IMR-90 (cell line): ENCODE measurements at regions not wholly inside any gene's neighbourhood (a gene's known extent, or its start where the extent isn't known, plus 50 kb on each side); places are given as distances from the start of the nearest gene placed in this dataset.

ENCODE experiments used
- ATAC-seq: fragments of 200-7000 bp; cut with Tn5 transposase; 2 replicates; pipeline ENCODE4 v1.9.1; 2020; ENCODE audit warnings: low read depth, mild to moderate bottlenecking, moderate library complexity
- BruUV-seq: library from RNA; stranded (reverse); fragments of 400-500 nt; replicated peaks from 2 replicates; lab custom pipeline; 2021; lab: Mats Ljungman, UMichigan
- CTCF ChIA-PET: fragments of 300-600 bp; formaldehyde crosslinking; extraction: SDS; loops from one replicate; lab custom pipeline; 2021; ENCODE audit warnings: antibody characterized with exemption; lab: Yijun Ruan, JAX
- POLR2A ChIA-PET: fragments of 300-600 bp; sonication (Branson Sonifier 250); formaldehyde crosslinking; loops from one replicate; lab custom pipeline; 2022; ENCODE audit warnings: antibody characterized with exemption; ENCODE audit not compliant: unreplicated experiment; lab: Charles Lee
- DNase-seq: peaks from one replicate; pipeline ENCODE4 v3.0.0; 2013
- H2AFZ ChIP-seq: replicated peaks from 2 replicates; pipeline ENCODE3; 2013; ENCODE audit warnings: low read length, mild to moderate bottlenecking; ENCODE audit not compliant: poor library complexity
- H2AK5ac ChIP-seq: 2 replicates; pipeline ENCODE4 v1.6.1; 2013; ENCODE audit warnings: low read depth, low read length, inconsistent platforms
- H2AK9ac ChIP-seq: replicated peaks from 2 replicates; pipeline ENCODE3; 2013; ENCODE audit warnings: mild to moderate bottlenecking, low read depth, low read length, moderate library complexity; ENCODE audit not compliant: poor library complexity
- H2BK120ac ChIP-seq: 2 replicates; pipeline ENCODE4 v1.6.1; 2013; ENCODE audit warnings: low read depth, low read length, inconsistent platforms
- H2BK15ac ChIP-seq: 3 replicates; pipeline ENCODE4 v1.6.1; 2013; ENCODE audit warnings: low read depth, low read length, inconsistent platforms
- H2BK20ac ChIP-seq: 2 replicates; pipeline ENCODE4 v1.6.1; 2013; ENCODE audit warnings: low read depth, mild to moderate bottlenecking, inconsistent platforms, low read length, moderate library complexity
- H2BK5ac ChIP-seq: 2 replicates; pipeline ENCODE4 v1.6.1; 2013; ENCODE audit warnings: mild to moderate bottlenecking, low read depth, low read length, inconsistent platforms; ENCODE audit not compliant: poor library complexity, severe bottlenecking
- H3K14ac ChIP-seq: replicated peaks from 2 replicates; pipeline ENCODE4 v1.6.1; 2013; ENCODE audit warnings: low read depth, low read length, inconsistent platforms
- H3K18ac ChIP-seq: 2 replicates; pipeline ENCODE4 v1.6.1; 2013; ENCODE audit warnings: low read depth, low read length, control low read depth
- H3K23ac ChIP-seq: 2 replicates; pipeline ENCODE4 v1.6.1; 2013; ENCODE audit warnings: low read depth, low read length, inconsistent platforms
- H3K27ac ChIP-seq: 2 replicates; pipeline ENCODE4 v1.5.1; 2013; ENCODE audit warnings: mild to moderate bottlenecking, control low read depth, low read length; ENCODE audit not compliant: insufficient read depth
- H3K27me3 ChIP-seq: 2 replicates; pipeline ENCODE4 v1.6.1; 2013; ENCODE audit warnings: low read length; ENCODE audit not compliant: control insufficient read depth, insufficient read depth
- H3K36me3 ChIP-seq: 2 replicates; pipeline ENCODE4 v1.6.1; 2013; ENCODE audit warnings: low read length, mixed read lengths; ENCODE audit not compliant: control insufficient read depth, insufficient read depth
- H3K4ac ChIP-seq: 2 replicates; pipeline ENCODE4 v1.6.1; 2013; ENCODE audit warnings: low read depth, low read length, inconsistent platforms
- H3K4me1 ChIP-seq: 2 replicates; pipeline ENCODE4 v1.6.1; 2013; ENCODE audit warnings: low read length, mixed read lengths; ENCODE audit not compliant: control insufficient read depth, insufficient read depth
- H3K4me2 ChIP-seq: 2 replicates; pipeline ENCODE4 v1.6.1; 2013; ENCODE audit warnings: low read depth, mild to moderate bottlenecking, control low read depth, low read length, moderate library complexity
- H3K4me3 ChIP-seq: 2 replicates; pipeline ENCODE4 v1.5.1; 2013; ENCODE audit warnings: low read depth, mild to moderate bottlenecking, control low read depth, low read length, moderate library complexity; ENCODE audit not compliant: insufficient read depth
- H3K56ac ChIP-seq: 2 replicates; pipeline ENCODE4 v1.6.1; 2013; ENCODE audit warnings: low read length, inconsistent platforms; ENCODE audit not compliant: insufficient read depth; ENCODE audit errors: extremely low read depth
- H3K79me1 ChIP-seq, 2 experiments: 2 replicates each; pipeline ENCODE4 v1.6.1; 2013; ENCODE audit warnings: low read length in 2 of 2, inconsistent platforms in 1 of 2, low read depth in 1 of 2
- H3K9ac ChIP-seq: 2 replicates; pipeline ENCODE4 v1.6.1; 2013; ENCODE audit warnings: low read depth, low read length, control low read depth
- H3K9me1 ChIP-seq: 2 replicates; pipeline ENCODE4 v1.6.1; 2013; ENCODE audit warnings: low read length, inconsistent platforms; ENCODE audit not compliant: insufficient read depth
- H3K9me3 ChIP-seq: 2 replicates; pipeline ENCODE4 v1.6.1; 2013; ENCODE audit warnings: low read length; ENCODE audit not compliant: control insufficient read depth, insufficient read depth
- H4K20me1 ChIP-seq: 2 replicates; pipeline ENCODE4 v1.6.1; 2013; ENCODE audit warnings: low read length, inconsistent platforms; ENCODE audit not compliant: insufficient read depth
- H4K5ac ChIP-seq: 2 replicates; pipeline ENCODE4 v1.6.1; 2013; ENCODE audit warnings: mild to moderate bottlenecking, low read depth, low read length, control low read depth
- H4K8ac ChIP-seq, 2 experiments: 2 replicates each; pipeline ENCODE4 v1.6.1; 2013; ENCODE audit warnings: low read depth in 2 of 2, low read length in 2 of 2, control low read depth in 1 of 2, inconsistent platforms in 1 of 2
- H4K91ac ChIP-seq: 2 replicates; pipeline ENCODE4 v1.6.1; 2013; ENCODE audit warnings: low read depth, low read length, inconsistent platforms; ENCODE audit not compliant: insufficient read depth
- CHD1 ChIP-seq: IDR thresholded peaks from 2 replicates; pipeline ENCODE4 v1.6.1; 2012; ENCODE audit warnings: low read depth, low read length, improper control_type of control experiment
- RAD21 ChIP-seq: IDR thresholded peaks from 2 replicates; pipeline ENCODE4 v1.6.1; 2012; ENCODE audit warnings: low read length, improper control_type of control experiment
- WGBS, 2 experiments: methylation state at CpG; one replicate each; pipeline versions ENCODE4 v1.1.5 to v1.1.7; 2013; ENCODE audit warnings: missing lambda C conversion rate in 2 of 2; ENCODE audit not compliant: insufficient read length in 1 of 2; ENCODE audit errors: extremely low coverage in 2 of 2; 5-methylcytosine and 5-hydroxymethylcytosine counted together
- dilution Hi-C: fragments of 300-500 bp; cut with HindIII; formaldehyde crosslinking; loops from one replicate; pipeline ENCODE4 v1.14.3; 2018; ENCODE audit warnings: low sequenced_read_pairs; ENCODE audit not compliant: unreplicated experiment
- in situ Hi-C: fragments of 300-500 bp; cut with MboI; formaldehyde crosslinking; loops from 3 replicates; pipeline ENCODE4 v1.14.3; 2019; ENCODE audit warnings: low sequenced_read_pairs, inconsistent platforms, mixed read lengths
- intact Hi-C: fragments of 100-400 bp; cut with micrococcal nuclease; formaldehyde crosslinking; loops from 2 replicates; pipeline ENCODE4 v1.10.0; 2022

- no peak for DNase-seq
- intact Hi-C loops (no loop called here), dilution Hi-C loops (no loop called here), in situ Hi-C loops (no loop called here)
- Histone ChIP-seq H3K9ac (no peak overlapping the region), H3K79me1 (no peaks in the 10 kb centered on the region), H2BK120ac (no peak overlapping the region), H4K91ac (no peak overlapping the region), H4K5ac (no peak overlapping the region), H3K27ac (no peak overlapping the region), H2AK5ac (no peak overlapping the region), H2BK15ac (no peak overlapping the region), H3K36me3 (no peaks in the 10 kb centered on the region), H3K56ac (no peak overlapping the region), H2BK5ac (no peak overlapping the region), H3K9me3 (no peaks in the 10 kb centered on the region), H3K4ac (no peak overlapping the region), H3K4me2 (no peak overlapping the region), H4K8ac (no peak overlapping the region), H3K27me3 (no peaks in the 10 kb centered on the region), H3K9me1 (no peaks in the 10 kb centered on the region), H3K18ac (no peak overlapping the region), H2BK20ac (no peak overlapping the region), H4K20me1 (no peaks in the 10 kb centered on the region), H3K23ac (no peak overlapping the region), H3K4me1 (no peaks in the 10 kb centered on the region), H3K14ac (no peak overlapping the region), H3K4me3 (no peak overlapping the region), H2AK9ac (no peak overlapping the region), H2AFZ (no peak overlapping the region)
- no TSS peak for BruUV-seq
- ChIA-PET CTCF (no interaction called here), POLR2A (no interaction called here)
- no peak for ATAC-seq
- no CpG with 5 or more reads among the region's 1 CpG for WGBS, 2 experiments
- TF ChIP-seq RAD21 (no peak), CHD1 (no peak)
These were observed 142.6 kb upstream of the HMGN3 start for GRCh38 chr6:79377047-79377446.
